RPMI7951 (cell line): ENCODE measurements at regions not wholly inside any gene's neighbourhood (a gene's known extent, or its start where the extent isn't known, plus 50 kb on each side); places are given as distances from the start of the nearest gene placed in this dataset.
A peak's percentile ranks its signal among the peaks of the same experiment; 100 is the strongest.
"Not testable (repeated sequence)": the region's sequence is repeated elsewhere in the genome, so short reads cannot be mapped to it uniquely, and the experiment has no call there.

ENCODE experiments used
- DNase-seq: peaks from one replicate; pipeline ENCODE4 v3.0.0-alpha.2; 2012; ENCODE audit warnings: low read depth

- DNase-seq: no peak
Observed at GRCh38 chr4:107468812-107469211, 251.2 kb downstream of the PAPSS1 start.

GRCh38 chr4:107468156-107468555, 251.9 kb downstream of the PAPSS1 start:
- DNase-seq: no peak

- no peak for DNase-seq
Observed at GRCh38 chr4:107467461-107467860, 252.6 kb downstream of the PAPSS1 start.

GRCh38 chr4:107458194-107458593, 261.8 kb downstream of the PAPSS1 start:
- no peak for DNase-seq

GRCh38 chr4:107453987-107454386, 266.0 kb downstream of the PAPSS1 start:
- DNase-seq: no peak

- no peak for DNase-seq
Observed at GRCh38 chr4:107452717-107453630, 267.1 kb downstream of the PAPSS1 start.

GRCh38 chr4:107449611-107450369, 270.2 kb downstream of the PAPSS1 start:
- no peak for DNase-seq

GRCh38 chr4:107442538-107443111, 277.4 kb downstream of the PAPSS1 start:
- DNase-seq: no peak

GRCh38 chr4:107439401-107439800, 280.6 kb downstream of the PAPSS1 start:
- DNase-seq: no peak

- not testable (repeated sequence) for DNase-seq
Observed at GRCh38 chr4:107436471-107436870, 283.6 kb downstream of the PAPSS1 start.

- no peak for DNase-seq
Observed at GRCh38 chr4:107432451-107432850, 287.6 kb downstream of the PAPSS1 start.

- DNase-seq: no peak
Observed at GRCh38 chr4:107423677-107424405, 296.2 kb downstream of the PAPSS1 start.

GRCh38 chr4:107419536-107419935, 300.5 kb downstream of the PAPSS1 start:
- DNase-seq: not testable (repeated sequence)

- no peak for DNase-seq
Observed at GRCh38 chr4:107419052-107419451, 301.0 kb downstream of the PAPSS1 start.

- DNase-seq: not testable (repeated sequence)
Observed at GRCh38 chr4:107415490-107415889, 304.5 kb downstream of the PAPSS1 start.

- DNase-seq: not testable (repeated sequence)
Observed at GRCh38 chr4:107409872-107410271, 310.2 kb downstream of the PAPSS1 start.

- no peak for DNase-seq
Observed at GRCh38 chr4:107408968-107409367, 311.1 kb downstream of the PAPSS1 start.

GRCh38 chr4:107404591-107405300, 315.3 kb downstream of the PAPSS1 start:
- DNase-seq: no peak

- no peak for DNase-seq
Observed at GRCh38 chr4:107402291-107402690, 317.7 kb downstream of the PAPSS1 start.

- DNase-seq: peak; percentile 51
Observed at GRCh38 chr4:107392951-107393350, 327.1 kb downstream of the PAPSS1 start.

GRCh38 chr4:107392380-107392779, 327.7 kb downstream of the PAPSS1 start:
- DNase-seq: no peak
